Neural cell (in vitro differentiated cells): ENCODE measurements at regions not wholly inside any gene's neighbourhood (a gene's known extent, or its start where the extent isn't known, plus 50 kb on each side); places are given as distances from the start of the nearest gene placed in this dataset.

Experiments
- EP300 ChIP-seq: fragments of 450-650 bp; conservative IDR thresholded peaks from 2 replicates; pipeline ENCODE4 v1.6.1; 2014; ENCODE audit warnings: antibody characterized with exemption, mild to moderate bottlenecking, moderate library complexity; ENCODE audit not compliant: poor library complexity, severe bottlenecking
- EZH2 ChIP-seq: fragments of 200-600, 300-800 bp; shearing (Covaris generic), sonication (generic); IDR thresholded peaks from 2 replicates; pipeline ENCODE4 v1.6.1; 2014; ENCODE audit warnings: antibody characterized with exemption, low read length, borderline replicate concordance, mild to moderate bottlenecking; ENCODE audit not compliant: insufficient read depth, poor library complexity, severe bottlenecking
- MXI1 ChIP-seq: fragments of 450-650 bp; conservative IDR thresholded peaks from 2 replicates; pipeline ENCODE4 v1.6.1; 2014; ENCODE audit warnings: antibody characterized with exemption, mild to moderate bottlenecking; ENCODE audit not compliant: poor library complexity, severe bottlenecking
- POLR2AphosphoS5 ChIP-seq: IDR thresholded peaks from 2 replicates; pipeline ENCODE4 v1.6.1; 2012
- RAD21 ChIP-seq: fragments of 450-650 bp; conservative IDR thresholded peaks from 2 replicates; pipeline ENCODE4 v1.6.1; 2014; ENCODE audit warnings: antibody characterized with exemption, mild to moderate bottlenecking, moderate library complexity
- TAF1 ChIP-seq: IDR thresholded peaks from 2 replicates; pipeline ENCODE4 v1.6.1; 2012; ENCODE audit warnings: low read depth
- TF ChIP-seq, protein P1 (sequence below): fragments of 450-650 bp; IDR thresholded peaks from 2 replicates; pipeline ENCODE4 v1.5.1; 2014; ENCODE audit warnings: antibody characterized with exemption, mild to moderate bottlenecking, moderate library complexity; ENCODE audit not compliant: poor library complexity, severe bottlenecking
- TF ChIP-seq, protein P2 (sequence below): IDR thresholded peaks from 2 replicates; pipeline ENCODE4 v1.6.1; 2012; ENCODE audit warnings: borderline replicate concordance

DNA sequence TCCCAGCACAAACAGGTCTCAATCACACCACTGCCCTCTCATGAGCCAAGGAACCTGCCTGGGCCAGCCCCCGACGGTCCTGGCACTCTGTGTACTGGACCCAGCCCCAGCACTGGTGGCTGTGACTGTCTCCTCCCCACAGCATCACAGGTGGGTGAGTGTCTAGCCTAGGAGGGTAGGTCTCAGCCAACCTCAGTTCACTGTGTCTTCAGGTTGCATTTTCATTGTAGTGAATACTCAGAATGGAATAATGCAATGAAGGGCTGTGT is 163.4 kb upstream of the NSMCE3 start:
- TF ChIP-seq, protein P1, sequence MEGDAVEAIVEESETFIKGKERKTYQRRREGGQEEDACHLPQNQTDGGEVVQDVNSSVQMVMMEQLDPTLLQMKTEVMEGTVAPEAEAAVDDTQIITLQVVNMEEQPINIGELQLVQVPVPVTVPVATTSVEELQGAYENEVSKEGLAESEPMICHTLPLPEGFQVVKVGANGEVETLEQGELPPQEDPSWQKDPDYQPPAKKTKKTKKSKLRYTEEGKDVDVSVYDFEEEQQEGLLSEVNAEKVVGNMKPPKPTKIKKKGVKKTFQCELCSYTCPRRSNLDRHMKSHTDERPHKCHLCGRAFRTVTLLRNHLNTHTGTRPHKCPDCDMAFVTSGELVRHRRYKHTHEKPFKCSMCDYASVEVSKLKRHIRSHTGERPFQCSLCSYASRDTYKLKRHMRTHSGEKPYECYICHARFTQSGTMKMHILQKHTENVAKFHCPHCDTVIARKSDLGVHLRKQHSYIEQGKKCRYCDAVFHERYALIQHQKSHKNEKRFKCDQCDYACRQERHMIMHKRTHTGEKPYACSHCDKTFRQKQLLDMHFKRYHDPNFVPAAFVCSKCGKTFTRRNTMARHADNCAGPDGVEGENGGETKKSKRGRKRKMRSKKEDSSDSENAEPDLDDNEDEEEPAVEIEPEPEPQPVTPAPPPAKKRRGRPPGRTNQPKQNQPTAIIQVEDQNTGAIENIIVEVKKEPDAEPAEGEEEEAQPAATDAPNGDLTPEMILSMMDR = no peak
- TF ChIP-seq EZH2 (no peak), POLR2AphosphoS5 (no peak), EP300 (no peak), RAD21 (no peak), TAF1 (no peak), MXI1 (no peak)
- TF ChIP-seq, protein P2, sequence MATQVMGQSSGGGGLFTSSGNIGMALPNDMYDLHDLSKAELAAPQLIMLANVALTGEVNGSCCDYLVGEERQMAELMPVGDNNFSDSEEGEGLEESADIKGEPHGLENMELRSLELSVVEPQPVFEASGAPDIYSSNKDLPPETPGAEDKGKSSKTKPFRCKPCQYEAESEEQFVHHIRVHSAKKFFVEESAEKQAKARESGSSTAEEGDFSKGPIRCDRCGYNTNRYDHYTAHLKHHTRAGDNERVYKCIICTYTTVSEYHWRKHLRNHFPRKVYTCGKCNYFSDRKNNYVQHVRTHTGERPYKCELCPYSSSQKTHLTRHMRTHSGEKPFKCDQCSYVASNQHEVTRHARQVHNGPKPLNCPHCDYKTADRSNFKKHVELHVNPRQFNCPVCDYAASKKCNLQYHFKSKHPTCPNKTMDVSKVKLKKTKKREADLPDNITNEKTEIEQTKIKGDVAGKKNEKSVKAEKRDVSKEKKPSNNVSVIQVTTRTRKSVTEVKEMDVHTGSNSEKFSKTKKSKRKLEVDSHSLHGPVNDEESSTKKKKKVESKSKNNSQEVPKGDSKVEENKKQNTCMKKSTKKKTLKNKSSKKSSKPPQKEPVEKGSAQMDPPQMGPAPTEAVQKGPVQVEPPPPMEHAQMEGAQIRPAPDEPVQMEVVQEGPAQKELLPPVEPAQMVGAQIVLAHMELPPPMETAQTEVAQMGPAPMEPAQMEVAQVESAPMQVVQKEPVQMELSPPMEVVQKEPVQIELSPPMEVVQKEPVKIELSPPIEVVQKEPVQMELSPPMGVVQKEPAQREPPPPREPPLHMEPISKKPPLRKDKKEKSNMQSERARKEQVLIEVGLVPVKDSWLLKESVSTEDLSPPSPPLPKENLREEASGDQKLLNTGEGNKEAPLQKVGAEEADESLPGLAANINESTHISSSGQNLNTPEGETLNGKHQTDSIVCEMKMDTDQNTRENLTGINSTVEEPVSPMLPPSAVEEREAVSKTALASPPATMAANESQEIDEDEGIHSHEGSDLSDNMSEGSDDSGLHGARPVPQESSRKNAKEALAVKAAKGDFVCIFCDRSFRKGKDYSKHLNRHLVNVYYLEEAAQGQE = no peak
